ENCODE measurements at regions not wholly inside any gene's neighbourhood (a gene's known extent, or its start where the extent isn't known, plus 50 kb on each side); places are given as distances from the start of the nearest gene placed in this dataset.
A peak's percentile ranks its signal among the peaks of the same experiment; 100 is the strongest.

- intact Hi-C loops (cut with micrococcal nuclease; ENCODE audit: unreplicated experiment) = loop anchor here (2.0 to 5.0 kb wide), 2 partner anchors 80 to 113 kb away; no protein-coding TSS in a partner anchor
- H3K4me2 ChIP-seq (ENCODE audit: low read length) = peak overlapping the region; percentile 67
Measured at GRCh38 chr3:187828579-187829452, 83.5 kb upstream of the BCL6 start.

GRCh38 chr3:187830181-187830580 is 84.9 kb upstream of the BCL6 start:
- no peak overlapping the region for H2AFZ ChIP-seq (ENCODE audit: low read length)
- no peaks in the 10 kb centered on the region for H3K79me2 ChIP-seq (ENCODE audit: insufficient read depth, low read depth, low read length)
- CTCF ChIA-PET (ENCODE audit: unreplicated experiment) = no interaction called here
- TF ChIP-seq CTCF (conservative IDR thresholded peaks at IDR 0.05; ENCODE audit: low read length) (no peak), EZH2phosphoT487 (IDR thresholded peaks at IDR 0.05; ENCODE audit: borderline replicate concordance, low read depth, low read length) (no peak)
- POLR2A ChIA-PET = no interaction called here
- DNase-seq (ENCODE audit: low spot score) = no peak
- H3K4me1 ChIP-seq (ENCODE audit: insufficient read depth, low read length, poor library complexity, severe bottlenecking) = peaks cover 33% of the 10 kb centered on the region
- no peak overlapping the region for H3K27ac ChIP-seq (ENCODE audit: low read depth, low read length, poor library complexity, severe bottlenecking)
- no peaks in the 10 kb centered on the region for H3K36me3 ChIP-seq (ENCODE audit: insufficient read depth, low read length)
- H3K4me2 ChIP-seq (ENCODE audit: low read length) = no peak overlapping the region
- intact Hi-C loops (cut with micrococcal nuclease; ENCODE audit: unreplicated experiment) = no loop called here
- H4K20me1 ChIP-seq (ENCODE audit: insufficient read depth, low read length) = no peaks in the 10 kb centered on the region
- H3K9me2 ChIP-seq (ENCODE audit: insufficient read depth, low read length) = no peaks in the 10 kb centered on the region
- H3K9me3 ChIP-seq (ENCODE audit: low read length) = no peaks in the 10 kb centered on the region
- BruUV-seq (replicated peaks) = no TSS peak
- H3K4me3 ChIP-seq (ENCODE audit: low read depth, low read length, poor library complexity, severe bottlenecking) = no peak overlapping the region

More at GRCh38 chr3:187828579-187829452, 83.5 kb upstream of the BCL6 start:
- no peaks in the 10 kb centered on the region for H3K36me3 ChIP-seq (ENCODE audit: insufficient read depth, low read length)
- POLR2A ChIA-PET = interaction anchor here (1.0 to 1.5 kb wide), 3 partner anchors 14 to 85 kb away, joined by 3 read pairs; no protein-coding TSS in a partner anchor
- H3K4me3 ChIP-seq (ENCODE audit: low read depth, low read length, poor library complexity, severe bottlenecking) = peak overlapping the region; percentile 30
- TF ChIP-seq EZH2phosphoT487 (IDR thresholded peaks at IDR 0.05; ENCODE audit: borderline replicate concordance, low read depth, low read length) (no peak), CTCF (conservative IDR thresholded peaks at IDR 0.05; ENCODE audit: low read length) (no peak)
- no peaks in the 10 kb centered on the region for H3K9me2 ChIP-seq (ENCODE audit: insufficient read depth, low read length)
- no peaks in the 10 kb centered on the region for H3K79me2 ChIP-seq (ENCODE audit: insufficient read depth, low read depth, low read length)
- CTCF ChIA-PET (ENCODE audit: unreplicated experiment) = no interaction called here
- H2AFZ ChIP-seq (ENCODE audit: low read length) = peak overlapping the region; percentile 49; the same call in 1 of the 2 replicates
- peak overlapping the region; percentile 72 for H3K27ac ChIP-seq (ENCODE audit: low read depth, low read length, poor library complexity, severe bottlenecking)
- peaks cover 31% of the 10 kb centered on the region for H3K4me1 ChIP-seq (ENCODE audit: insufficient read depth, low read length, poor library complexity, severe bottlenecking)
- DNase-seq (ENCODE audit: low spot score) = peak; percentile 89
- BruUV-seq (replicated peaks) = no TSS peak
- no peaks in the 10 kb centered on the region for H4K20me1 ChIP-seq (ENCODE audit: insufficient read depth, low read length)
- no peaks in the 10 kb centered on the region for H3K9me3 ChIP-seq (ENCODE audit: low read length)
